HL-60/S4 treated with phorbol 12-myristate 13-acetate at 8.2 ng/mL for 4 days and 3 days (cell line): ENCODE measurements at regions not wholly inside any gene's neighbourhood (a gene's known extent, or its start where the extent isn't known, plus 50 kb on each side); places are given as distances from the start of the nearest gene placed in this dataset.

Experiments used
- in situ Hi-C: fragments of 300-500 bp; cut with MboI; formaldehyde crosslinking; loops from 2 replicates; pipeline ENCODE4 v1.15.0; 2022; ENCODE audit warnings: low sequenced_read_pairs

DNA sequence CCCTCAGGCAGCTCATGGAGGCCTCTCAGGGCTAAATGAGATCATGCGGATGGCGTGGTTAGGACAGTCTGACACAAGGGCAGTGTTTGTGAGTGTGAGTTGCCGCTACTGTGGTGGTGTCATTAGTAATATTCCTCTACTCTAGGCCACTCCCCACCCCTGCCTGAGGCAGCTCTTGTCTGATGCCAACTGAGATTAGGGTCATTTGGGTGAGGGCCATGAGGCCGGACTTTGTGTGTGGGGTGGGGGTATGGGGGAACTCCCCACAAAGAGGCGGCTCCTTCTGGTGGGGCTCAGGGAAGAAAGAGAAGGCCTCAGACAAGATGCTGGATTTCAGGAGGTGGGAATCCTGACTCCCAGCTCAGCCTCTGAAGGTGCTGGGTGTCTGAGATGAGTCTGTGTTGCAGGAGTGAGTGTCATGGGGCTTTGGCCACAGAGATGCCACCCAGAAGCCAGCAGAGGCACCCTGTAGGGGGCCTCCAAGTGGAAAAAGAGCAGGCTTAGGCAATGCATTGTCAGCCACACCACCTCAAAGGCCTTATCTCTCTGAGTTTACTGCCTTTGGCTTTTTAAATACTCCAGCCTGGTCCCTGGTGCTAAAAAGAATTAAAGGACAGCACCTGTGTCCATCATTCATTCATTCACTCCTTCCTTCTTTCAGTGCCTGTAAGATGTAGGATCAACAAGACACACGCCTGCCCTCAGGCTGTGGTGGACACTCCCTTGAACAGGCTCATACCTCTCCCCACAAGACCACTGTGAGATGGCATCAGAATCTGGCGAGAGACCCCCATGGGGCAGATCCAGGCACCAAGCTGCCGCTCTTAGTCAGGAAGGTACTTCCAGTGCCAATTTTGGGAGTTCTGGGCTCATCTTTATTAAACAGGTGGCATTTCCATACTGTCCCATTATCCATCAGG is 175.2 kb downstream of the MRPL14 start:
- in situ Hi-C loops = no loop called here

DNA sequence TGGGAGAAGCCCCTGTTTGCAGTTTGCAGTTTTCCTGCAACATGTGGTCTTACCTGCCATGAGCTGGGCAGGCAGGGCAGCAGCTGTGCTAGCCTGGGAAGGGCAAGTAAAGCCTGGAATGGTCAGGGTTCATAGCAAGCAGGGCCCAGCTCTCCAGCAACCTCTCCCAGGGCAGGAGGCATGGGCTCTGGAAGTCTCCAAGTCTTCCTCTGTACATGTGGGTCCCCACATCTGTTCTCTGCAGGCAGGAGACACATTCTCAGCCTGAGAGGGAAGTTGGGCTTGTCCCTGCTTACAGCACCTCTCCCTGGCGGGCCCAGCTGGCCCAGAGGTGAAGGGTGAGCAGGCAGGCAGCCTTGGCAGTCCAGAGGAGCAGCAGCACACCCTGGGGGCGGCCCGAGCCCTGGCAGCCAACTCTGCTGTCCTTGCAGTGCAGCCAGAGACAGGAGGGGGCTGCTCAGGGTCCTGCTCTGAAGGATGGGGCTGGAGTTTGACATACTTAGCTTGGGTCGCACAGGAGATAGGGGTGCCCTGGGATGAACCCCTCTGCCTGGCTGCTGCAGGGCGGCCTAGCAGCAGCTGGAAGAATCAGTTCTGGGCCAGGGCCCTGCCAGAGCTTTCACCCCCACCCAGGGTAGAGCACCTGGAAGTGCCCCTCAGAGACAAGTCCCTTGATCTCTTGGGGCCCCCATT is 176.0 kb downstream of the MRPL14 start:
- in situ Hi-C loops = no loop called here

DNA sequence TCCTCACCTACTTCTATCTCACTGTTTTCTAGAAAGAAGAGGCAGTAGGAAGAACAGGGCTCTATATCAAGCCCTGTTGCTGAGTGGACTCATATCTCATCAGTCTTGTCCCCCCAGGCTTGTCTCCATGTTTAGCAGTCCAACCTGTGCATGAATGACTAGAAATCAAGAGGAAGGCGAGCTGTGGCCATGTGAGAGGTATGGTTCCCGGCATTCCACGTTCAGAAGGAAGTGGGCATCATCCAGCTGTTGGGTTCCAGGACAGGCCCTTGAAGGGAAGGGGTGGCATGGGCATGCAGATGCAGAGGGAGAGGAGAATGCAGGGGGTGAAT is 176.6 kb downstream of the MRPL14 start:
- in situ Hi-C loops = no loop called here

DNA sequence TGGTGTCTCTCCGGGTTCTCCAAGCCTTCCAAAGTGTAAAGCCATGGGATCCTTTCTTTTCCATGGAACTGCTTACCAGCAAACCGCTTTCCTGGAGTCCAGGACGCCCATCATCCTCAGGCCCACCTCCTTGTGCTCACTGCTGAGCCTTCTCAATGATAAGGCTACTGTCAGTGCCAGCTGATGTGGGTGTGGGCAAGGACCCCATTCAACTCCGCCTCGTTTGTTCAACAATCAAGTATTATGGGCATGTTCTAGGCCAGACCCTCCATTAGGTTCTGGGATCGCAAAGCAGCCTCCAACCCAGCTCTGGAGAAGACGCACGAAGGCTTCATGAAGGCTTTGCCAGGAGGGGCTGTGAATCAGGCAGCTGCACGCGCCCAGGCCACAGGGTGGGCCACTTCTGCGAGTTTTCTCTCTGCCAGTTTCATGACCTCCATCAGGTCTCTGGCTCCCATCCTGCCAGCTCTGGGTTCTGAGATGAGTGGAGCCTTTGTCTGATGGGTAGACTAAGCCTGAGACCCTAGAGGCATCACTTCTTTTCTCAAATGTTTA is 177.1 kb downstream of the MRPL14 start:
- in situ Hi-C loops = no loop called here

DNA sequence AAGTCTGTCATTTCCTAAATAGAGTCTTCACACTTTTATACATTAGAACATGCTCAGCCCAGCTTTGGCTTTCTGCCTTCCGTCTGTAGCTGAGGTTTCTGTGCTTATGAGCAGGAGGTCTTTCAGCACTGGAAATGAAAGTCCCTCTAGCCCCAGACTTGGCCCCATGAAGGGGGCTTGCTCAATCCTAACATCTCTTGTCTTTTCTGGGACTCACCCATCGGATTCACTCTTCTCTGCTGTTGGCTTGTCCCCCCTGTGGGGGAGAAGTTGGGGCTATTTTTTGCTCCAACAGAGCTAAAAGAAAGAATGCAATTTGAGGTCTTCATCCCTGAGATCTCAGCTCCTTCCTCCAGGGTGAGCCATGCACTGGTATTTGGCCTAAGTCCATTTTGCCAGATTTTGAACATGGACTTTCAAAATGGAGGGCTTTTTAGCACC is 177.7 kb downstream of the MRPL14 start:
- in situ Hi-C loops = no loop called here

DNA sequence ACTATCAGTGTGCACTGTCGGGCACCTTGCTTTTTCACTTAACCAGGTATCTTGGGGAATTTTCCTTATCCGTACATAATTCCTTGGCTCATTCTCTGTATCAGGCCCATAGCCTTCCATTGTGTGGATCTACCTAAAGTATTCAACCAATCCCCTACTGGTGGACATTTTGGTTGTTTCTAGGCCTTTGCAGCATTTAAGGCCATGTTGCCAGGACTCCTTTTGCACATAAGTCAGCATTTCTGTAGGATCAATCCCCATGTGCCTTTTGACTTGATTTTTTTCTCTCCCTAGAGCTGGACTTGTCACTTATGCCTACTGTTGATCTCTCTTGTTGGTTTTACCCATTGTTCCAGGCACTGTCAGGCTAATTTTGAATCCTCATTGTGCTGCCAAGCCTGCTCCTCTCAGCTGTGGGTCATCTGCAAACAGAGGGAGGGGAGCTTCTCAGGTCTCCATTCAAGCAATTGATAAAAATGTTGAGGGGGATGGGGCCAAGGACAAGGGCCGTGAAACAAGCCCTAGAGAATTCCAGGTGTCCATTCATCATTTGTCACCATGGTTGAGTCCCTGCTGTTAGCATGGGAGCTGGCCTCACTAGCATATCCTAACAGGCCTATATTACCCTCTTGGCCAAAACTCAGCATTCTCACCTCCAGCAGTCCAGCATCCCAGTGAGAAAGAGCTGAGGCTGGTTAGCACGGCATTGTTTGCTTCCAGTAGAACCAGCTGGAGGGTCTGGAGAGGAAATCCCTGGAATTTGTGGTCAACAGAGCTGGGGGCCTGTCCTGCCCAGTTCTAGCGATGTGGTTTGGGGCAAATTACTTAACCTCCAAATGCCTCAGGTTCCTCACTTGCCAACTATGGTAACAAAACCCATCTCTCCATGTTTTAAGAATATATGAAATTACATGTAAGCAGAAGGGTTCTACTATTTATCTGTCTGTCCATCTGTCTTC is 178.4 kb downstream of the MRPL14 start:
- in situ Hi-C loops = no loop called here

DNA sequence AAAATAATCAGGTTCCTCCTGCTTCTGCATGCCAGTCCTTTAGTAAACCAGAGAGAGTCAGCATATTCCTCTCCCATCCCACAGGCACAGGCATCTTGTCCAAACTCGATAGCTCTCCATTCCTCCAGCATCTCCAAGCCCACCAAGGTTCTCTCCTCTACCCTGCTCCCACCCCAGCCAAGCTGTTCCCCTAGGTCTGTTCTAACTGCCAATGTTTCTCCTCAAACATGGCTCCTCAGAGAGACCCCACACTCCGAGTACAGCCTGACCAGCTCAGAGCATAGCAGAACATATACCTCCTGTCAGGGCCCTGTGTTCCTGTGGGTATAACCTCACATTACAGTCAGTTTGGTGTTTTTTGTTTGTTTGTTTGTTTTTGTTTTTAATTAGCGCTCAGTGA is 177.8 kb downstream of the VEGFA start:
- in situ Hi-C loops = no loop called here

DNA sequence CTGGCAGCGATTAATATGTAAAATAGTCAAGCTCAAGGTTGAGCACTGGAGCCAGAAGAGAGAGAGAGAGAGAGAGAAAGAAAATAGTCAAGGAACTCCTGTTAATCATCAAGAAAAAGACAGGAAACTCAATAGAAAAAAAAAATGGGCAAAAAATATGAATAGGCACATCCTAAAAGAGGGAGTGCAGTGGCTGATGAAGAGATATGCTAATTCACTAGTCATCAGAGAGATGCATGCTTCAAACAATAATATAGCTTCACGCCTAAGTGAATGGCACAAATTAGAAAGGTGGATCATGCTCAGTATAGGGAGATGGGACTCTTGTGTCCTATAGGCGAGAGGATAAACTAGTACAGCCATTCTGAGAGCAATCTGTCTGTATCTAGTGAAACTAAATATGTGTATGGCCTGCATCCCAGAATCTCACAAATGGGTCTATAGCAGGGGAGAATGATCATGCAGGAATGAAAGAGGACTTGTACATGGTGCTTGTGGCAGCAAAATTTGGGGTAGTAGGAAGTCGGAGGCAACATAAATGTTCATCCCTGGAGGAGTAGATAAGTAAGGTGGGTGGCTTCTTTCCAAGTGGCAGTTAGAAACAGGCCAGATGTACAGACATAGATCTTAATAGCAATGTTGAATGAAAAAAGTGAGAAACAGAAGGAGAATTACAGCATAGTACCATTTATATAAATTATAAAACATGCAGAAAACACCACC is 176.8 kb downstream of the VEGFA start:
- in situ Hi-C loops = no loop called here

DNA sequence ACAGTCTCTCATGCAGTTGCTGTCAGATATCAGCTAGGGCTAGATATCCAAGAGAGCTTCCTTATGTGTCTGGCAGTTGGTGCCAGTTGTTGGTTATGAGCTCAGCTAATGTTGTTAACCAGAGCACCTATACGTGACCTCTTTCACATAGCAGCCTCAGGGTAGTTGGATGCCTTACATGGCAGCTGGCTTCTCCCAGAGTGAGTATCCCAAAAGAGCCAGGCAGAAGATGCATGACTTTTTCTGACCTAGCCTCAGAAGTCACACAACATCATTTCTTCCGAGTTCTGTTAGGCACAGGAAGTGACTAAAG is 175.7 kb downstream of the VEGFA start:
- in situ Hi-C loops = no loop called here

DNA sequence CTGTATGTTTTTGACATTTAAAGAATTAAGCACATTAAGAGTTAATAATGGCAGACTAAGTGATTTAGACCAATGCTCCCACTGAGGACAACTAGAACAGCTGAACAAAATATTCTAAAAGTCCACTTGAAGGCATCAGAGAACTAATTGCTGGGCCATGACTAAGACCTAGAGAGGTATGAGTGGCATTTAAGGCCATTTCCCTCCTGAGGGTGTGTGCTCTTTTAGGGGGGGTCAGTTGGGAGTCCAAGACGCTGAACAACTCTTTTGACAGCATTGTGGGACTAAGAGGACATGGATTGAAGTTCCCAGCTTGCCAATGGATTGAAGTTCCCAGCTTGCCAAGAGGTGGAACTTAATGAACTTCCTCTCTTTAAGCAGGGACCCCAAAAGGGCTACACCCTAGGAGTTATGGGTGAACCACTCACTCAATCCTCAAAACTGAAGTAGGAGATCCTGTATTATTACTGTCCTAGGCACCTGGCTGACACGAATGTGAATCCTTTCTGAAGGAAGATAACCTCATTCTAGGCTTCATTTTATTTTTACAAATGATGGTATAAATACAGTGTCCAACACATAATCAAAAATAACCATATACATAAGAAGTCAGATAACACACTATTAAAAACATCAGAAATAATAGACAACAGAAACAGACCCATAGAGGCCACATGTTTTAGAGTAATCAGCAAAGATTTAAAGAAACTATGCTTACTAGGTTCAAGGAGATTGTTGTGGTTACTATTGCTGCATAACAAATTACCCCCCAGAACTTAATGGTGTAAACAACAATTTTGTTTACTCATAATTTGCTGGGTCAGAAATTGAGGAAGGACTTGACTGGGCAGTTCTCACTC is 175.1 kb downstream of the VEGFA start:
- in situ Hi-C loops = no loop called here

DNA sequence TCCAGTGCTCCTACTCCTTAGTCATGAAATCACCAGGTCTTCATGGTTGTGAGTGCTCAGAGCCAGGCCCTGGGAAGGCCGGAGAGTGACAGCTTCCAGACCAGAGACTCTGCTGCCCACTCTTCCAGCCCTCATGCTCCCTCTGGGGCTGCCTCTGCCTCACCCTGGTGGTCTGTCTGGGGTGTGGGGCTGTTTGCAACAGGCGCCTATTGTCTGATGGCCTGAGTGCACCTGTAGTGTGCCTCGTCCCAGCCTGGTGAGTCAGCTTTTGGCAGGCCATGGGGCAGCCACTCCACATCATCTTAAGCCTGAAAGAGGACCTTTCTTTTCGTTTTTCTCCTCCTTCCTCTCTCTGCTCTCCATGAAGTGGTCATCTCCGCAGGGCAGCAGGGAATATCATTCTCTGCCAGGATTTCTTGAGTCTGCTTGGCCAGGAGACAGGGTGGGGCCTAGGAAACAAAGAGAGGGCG is 173.8 kb downstream of the VEGFA start:
- in situ Hi-C loops = no loop called here

DNA sequence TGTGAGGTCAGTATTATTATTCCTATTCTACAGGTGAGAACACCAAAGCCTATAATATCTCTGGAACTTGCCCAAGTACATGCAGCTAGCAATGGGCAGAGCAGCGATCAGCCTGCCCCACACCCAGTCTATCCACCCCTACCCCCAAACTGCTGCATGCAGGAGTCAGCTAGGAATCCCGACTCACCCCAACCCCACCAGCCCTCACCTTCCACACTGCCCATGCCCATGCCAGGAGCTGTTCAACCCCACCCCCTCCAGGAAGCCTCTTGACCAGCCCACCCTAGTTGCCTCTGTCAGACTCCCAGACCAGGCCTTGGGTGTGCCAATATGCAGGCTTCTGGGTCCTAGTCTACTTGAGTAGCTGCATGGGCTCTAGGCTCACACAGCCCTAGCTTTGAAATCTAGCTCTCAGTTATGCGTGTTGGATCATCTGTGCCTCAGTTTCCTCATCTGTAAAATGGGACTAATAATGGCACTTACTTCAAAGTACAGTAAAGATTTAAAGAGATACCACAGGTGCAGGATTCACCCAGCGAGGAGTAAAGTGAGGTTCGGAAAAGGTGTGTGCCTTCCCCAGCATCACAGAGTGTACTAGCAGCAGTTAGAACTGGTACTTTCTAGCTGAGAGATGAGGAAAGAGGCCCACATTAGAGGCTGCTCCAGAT is 173.2 kb downstream of the VEGFA start:
- in situ Hi-C loops = no loop called here

DNA sequence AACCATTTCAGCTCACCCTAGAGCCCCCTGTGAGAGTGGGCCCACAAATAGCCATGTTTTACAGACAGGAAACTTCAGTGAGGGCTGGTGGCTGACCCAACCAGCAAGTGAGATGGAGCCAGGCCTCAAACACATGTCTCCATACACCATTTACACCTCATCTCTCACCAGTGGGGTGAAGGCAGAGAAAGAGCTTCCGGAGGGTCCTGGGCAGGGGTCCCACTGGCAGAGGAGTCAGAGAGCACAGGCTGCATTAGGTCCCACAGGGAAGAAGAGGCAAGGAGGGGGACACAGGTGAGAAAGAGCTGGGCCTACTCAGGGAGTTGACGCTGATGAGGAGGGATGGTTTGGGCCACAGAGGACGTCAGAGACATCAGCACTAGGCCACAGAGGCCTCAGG is 172.6 kb downstream of the VEGFA start:
- in situ Hi-C loops = no loop called here

DNA sequence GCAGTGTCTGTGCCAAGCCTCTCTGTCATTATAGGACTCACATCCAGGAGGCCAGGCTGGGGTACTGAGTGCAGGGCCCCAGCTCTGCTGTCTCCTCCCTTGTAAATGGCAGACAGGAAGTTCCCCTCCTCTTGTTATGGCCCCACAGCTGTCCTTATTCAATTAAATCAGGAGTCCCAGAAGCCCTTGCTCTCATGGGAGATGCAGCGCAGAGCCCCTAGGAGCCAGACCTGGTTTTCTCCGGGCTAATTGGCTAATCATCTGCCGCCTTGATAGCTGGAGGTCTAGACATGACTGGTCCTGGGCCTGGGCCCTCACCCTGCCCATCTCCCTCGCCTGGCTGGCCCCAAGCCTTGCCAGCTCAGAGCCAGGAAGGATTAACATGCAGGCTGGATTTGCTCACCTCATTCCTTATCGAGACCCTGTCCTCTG is 172.0 kb downstream of the VEGFA start:
- in situ Hi-C loops = no loop called here

DNA sequence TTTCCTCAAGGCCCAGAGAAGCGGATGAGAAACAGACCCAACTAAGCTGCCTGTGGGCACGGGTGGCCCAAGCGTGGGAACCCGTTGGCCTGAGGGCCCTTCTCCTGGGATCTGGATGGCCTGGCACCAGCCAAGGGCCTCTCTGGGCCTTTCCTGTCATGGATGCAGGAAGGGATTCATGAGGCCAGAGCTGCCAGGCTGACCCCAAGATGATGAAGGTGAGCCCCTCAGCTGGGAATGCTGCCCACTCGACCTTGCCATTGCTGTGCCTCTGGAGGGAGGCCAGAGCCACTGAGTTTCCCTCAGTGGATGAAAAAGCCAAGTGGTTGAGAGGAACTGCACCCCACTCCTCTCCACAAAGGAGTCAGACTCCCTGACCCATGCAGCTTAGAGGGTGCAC is 171.2 kb downstream of the VEGFA start:
- in situ Hi-C loops = no loop called here

DNA sequence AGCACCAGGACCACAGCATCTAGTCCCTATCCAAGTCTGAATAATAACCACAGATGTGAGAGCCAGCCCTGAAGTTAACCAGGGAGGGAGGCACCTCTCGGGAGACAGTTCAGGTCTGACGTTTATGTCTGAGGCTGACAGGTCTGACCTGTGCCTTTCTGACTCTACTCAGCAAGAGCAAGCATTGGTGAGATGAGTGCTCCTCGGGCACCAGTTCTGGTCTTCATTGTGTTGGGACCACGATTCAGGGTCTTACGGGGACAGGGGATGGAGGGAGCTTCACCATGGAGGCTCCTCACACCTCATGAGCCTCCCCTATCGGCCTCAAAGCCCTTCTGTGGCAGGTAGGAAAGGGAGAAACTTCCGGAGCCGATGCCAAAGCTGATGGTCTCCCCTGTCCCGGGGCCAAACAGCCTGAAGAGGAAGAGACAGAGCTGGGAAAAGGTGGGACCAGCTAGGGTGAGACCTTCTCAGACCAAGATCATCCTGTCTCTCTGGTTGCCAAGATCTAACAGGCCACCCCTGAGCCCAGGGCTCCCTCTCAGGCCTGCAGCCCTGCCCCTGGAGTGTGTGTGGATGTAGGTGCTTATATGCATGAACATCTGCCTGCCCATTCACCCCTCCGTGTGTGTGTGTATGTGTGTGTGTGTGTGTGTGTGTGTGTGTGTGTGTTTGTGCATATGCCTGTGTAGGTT is 170.5 kb downstream of the VEGFA start:
- in situ Hi-C loops = no loop called here

DNA sequence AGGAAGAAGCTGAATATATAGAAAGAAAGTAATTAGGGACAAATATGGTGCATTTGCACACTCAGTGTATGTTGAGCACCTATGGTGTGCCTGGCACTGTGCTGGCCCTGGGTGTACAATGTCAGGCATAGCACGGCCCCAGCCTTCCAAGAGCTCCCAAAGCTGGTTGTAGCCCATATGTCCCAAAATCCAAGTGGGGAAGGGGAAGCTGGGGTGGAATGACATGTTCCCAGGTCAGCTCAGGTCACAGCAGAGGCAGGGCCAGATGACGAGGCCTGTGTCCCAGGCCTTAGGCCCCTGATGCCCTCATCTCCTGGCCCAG is 170.0 kb downstream of the VEGFA start:
- in situ Hi-C loops = no loop called here

DNA sequence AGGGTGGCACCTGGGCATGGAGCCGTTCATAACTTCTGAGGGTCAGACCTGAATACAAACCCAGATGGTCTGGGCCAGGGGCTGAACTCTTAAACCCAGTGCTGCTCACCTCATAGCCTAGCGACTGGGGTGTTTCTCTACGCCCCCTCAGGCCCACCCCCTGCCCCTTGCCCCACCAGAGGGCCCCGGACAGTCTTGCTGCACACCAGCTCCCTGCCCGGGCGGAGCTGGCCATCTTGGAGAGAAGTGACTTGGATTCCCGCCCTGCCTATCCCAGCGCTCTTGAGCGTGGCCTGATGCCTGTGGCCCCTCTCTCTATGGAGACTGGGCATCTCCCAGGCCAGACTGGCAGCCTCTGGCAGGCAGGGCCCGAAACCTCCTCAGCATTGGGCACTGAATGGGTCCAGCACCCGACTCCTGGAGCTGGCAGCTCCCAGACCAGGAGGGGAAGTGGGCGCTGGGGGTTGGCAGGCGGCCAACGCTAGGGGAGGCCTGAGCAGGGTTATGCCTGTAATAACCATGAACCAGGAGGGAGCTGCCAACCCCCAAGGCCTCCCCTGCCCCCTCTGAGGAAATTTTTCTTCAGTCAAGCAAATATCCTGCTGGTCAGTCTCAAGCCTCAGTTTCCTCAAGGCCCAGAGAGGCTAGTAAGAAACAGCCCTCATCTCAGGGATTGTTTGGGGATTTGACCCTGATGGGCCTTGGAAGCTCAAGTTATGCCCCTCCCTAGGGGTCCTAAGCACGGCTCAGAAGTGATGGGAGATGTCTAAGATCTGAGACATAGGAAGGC is 169.5 kb downstream of the VEGFA start:
- in situ Hi-C loops = no loop called here
